GM19043 (cell line): ENCODE measurements at regions not wholly inside any gene's neighbourhood (a gene's known extent, or its start where the extent isn't known, plus 50 kb on each side); places are given as distances from the start of the nearest gene placed in this dataset.
A peak's percentile ranks its signal among the peaks of the same experiment; 100 is the strongest.

Experiments
- ATAC-seq: cut with Tn5 transposase; IDR thresholded peaks from one replicate; pipeline ENCODE4 v1.9.1; 2021; ENCODE audit warnings: low read depth; ENCODE audit not compliant: unreplicated experiment

DNA sequence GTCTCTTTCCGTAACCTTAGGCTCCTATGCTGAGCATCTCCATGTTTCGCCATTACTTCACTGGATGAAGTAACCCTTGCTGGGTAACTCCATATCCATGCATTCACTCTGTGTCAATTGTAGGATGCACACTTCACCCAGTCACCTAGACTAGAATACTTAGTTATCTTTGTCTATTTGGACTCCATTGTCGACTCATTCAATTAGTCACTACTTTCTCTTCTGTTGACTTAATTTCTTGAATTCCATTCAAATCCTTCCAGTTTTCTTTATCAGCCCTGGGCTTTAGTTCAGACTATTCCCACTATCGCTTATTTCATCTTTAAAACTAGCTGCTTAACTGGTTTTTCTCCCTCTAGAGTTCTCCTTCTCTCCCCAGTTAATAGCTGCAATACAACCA, 111.3 kb upstream of the TNS3 start:
- ATAC-seq = no peak

DNA sequence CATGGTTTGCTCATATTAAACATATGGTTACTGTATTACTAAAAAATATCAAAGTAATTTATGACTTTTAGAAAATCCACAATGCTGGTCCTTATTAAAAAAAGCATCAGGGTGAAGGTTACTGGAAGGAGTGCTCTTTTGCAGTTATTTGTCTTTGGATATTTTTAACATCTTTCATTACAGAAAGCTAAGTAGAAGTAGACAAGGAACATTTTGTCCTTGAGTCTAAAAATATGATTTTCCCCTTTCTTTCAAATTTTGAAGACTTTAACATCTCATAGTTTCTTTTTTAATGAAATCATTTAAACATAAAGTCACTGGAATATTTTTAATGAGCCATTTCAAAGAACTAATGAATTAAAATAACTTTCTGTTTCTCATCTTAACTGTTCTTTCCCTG, 110.1 kb upstream of the TNS3 start:
- no peak for ATAC-seq

GRCh38 chr7:47690902-47691558, 109.1 kb upstream of the TNS3 start:
- no peak for ATAC-seq

DNA sequence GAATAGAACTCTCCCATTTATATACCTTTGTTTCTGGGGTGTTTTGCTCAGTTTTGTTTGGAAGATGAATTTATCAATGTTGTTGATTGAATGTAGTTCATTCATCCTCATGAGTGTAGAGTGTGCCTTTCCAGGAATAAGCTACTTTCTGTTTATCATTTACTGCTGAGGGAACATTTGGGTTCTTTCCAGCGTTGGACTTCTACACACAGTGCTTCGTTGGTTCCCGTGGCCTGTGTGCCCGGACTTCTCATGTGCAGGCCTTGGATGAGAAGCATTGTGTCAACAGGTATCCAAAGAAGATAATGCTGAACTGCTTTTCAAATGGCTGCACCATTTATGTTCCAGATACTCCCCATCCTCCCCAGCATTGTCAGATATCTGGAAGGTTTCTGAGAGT, 107.6 kb upstream of the TNS3 start:
- no peak for ATAC-seq

DNA sequence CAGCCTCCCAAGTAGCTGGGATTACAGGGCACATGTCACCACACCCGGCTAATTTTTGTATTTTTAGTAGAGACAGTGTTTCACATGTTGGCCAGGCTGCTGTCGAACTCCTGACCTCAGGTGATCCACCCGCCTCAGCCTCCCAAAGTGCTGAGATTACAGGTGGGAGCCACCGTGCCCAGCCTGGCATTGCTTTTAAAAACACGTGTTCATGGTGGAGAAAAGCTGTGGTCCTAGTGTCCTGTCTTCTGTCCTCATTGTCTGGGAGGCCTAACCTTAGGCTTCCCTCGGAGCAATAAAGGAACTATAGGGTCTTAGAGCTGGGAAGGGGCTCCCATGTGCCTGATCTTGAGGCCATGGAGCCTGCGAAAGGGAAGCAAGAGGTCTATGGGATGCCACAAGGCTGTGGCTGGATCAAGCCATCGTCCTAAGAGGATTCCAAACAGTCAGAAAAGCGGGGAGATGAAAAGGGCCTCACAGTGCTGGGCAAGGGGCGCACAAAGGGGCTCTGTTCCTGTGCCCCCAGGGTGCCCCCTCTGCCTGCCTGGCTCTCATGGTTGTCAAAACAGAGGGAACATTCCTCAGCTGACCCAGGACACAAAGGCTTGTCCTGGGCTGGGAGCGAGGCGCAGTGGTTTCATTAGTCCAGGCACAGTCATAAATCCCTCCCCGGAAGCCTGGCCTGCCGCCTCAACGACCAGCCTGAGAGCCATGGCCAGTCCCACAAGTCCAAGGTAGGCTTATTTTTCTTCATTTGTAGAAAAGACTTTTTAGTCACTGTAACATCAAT, 106.6 kb upstream of the TNS3 start:
- ATAC-seq = no peak

DNA sequence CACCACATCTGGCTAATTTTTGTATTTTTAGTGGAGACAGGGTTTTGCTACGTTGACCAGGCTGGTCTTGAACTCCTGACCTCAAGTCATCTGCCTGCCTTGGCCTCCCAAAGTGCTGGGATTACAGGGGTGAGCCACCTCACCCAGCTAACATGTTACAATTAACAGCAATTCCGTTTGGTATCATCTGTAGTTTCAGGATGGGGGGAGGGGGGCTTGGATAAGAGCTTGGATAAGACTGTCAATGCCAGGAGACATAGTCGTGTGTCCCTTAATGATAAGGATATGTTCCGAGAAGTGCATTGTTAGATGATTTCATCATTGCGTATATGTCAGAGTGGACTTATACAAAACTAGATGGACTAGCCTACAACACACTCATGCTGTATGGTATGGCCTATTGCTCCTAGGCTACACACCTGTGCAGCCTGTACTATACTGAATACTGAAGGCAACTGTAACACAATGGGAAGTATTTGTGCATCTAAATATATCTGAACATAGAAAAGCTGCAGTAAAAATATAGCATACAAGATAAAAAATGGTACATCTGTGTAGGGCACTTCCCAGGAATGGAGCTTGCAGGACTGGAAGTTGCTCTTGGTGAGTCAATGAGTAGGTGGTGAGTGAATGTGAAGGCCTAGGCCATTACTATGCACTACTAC, 103.9 kb upstream of the TNS3 start:
- no peak for ATAC-seq

GRCh38 chr7:47685151-47685550, 103.2 kb upstream of the TNS3 start:
- no peak for ATAC-seq

DNA sequence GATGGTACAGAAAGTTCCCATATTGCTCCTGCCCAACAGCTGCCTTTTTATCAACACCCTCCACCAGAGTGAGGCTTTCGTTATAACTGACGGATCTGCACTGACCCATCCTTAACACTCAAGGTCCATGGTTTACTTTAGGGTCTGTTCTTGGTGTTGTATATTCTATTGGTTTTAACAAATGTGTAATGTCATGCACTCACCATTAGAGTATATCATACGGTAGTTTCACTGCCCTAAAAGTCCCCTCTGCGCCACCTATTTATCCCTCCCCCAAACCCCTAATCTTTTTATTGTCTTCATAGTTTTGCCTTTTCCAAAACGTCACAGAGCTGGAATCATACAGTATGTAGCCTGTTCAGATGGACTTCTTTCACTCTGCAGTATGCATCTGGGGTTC, 102.8 kb upstream of the TNS3 start:
- no peak for ATAC-seq

DNA sequence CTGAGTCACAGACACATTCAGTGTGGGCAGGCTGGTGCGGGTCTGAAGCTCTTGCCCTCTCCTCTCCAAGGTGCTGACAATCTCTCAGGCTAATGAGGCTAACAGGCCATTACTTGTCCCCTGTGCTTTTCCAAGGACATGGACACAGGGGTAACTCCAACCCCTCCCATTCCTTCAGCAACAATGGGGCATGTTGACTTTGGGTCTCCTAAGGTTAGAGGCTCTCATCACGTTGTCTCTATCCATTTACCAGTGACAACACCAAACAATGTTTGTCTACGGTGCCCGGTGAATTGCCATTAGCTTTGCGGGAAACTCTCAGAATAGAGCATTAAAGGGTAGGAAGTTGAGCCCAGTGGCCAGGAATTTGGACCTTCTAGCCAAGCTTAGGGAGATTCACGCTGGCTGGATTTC, 101.6 kb upstream of the TNS3 start:
- no peak for ATAC-seq

GRCh38 chr7:47682874-47683273, 101.0 kb upstream of the TNS3 start:
- no peak for ATAC-seq

DNA sequence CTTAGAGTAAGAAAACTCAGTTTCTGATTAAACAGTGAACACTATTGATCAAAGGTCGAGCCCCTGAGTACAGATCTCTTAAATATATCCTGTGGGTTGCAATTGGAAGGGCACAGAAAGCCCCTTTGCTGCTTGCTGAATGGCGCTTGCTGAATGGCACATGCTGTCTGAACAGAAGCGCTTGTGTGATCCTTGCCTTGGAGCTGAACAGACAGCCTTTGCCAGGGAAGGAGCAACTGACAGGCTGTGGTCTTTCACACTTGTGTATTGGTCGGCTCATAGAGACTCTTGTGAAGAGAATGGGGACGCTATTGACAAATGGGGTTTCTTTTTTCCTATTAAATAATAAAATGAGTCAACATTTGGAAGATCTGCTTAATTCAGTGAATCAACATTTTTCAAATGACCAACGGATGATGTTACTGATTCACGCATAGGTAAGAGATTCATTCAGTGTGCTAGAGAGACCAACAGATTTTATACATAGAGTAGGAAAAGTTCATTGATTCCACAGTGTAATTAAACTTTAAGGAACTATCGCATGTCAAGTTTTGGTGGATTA, 99.4 kb upstream of the TNS3 start:
- ATAC-seq = no peak

DNA sequence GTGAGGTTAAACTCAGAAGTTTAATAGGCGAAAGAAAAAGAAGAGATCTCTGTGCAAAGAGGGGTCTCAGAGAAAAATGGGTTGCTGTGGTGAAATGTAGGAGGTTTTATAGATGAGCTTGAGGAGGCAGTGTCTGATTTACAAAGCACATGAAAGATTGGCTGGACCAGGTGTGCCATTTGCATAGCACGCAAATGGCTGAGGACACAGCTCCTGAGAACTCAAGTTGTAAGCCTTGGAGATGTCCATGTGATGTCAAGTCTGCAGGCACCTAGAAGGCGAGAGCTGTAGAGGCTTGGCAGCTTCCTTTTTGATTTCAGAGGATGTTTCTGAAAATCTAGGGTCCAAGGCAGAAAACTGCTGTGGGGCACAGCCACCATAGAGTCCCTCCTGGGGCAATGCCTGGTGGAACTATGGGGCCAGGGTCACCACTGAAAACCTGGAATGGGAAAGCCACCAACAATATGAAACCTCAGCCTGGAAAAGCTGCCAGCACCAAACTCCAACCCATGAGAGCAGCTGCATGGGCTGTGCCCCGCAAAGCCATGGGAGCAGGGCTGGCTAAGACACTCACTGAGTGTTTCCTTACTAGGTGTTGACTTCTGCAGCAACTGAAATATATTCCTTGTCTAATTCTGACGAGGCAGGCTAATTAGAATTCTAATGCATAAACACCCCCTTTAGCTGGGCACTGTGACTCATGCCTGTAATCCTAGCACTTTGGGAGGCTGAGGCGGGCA, 96.9 kb upstream of the TNS3 start:
- no peak for ATAC-seq

DNA sequence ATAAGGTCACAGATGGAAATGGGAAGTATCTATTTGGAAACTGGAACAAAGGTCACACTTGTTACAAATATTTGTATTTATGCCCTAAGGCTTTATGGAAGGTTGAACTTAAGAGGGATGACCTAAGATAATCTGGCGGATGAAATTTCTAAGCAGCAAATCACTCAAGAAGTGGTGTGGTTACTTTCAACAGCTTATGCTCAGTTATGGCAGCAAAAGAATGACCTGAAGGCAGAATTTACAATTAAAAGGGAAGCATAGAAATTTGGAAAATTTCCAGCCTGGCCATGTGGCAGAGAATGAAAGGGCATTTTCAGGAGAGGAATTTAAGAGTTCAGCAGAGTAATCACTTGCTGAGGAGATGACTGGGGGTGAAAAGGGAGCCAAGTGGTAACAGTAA, 95.8 kb upstream of the TNS3 start:
- ATAC-seq = no peak

- no peak for ATAC-seq
These were observed 95.2 kb upstream of the TNS3 start for GRCh38 chr7:47677093-47677492.

GRCh38 chr7:47672977-47673381, 91.1 kb upstream of the TNS3 start:
- ATAC-seq = no peak

DNA sequence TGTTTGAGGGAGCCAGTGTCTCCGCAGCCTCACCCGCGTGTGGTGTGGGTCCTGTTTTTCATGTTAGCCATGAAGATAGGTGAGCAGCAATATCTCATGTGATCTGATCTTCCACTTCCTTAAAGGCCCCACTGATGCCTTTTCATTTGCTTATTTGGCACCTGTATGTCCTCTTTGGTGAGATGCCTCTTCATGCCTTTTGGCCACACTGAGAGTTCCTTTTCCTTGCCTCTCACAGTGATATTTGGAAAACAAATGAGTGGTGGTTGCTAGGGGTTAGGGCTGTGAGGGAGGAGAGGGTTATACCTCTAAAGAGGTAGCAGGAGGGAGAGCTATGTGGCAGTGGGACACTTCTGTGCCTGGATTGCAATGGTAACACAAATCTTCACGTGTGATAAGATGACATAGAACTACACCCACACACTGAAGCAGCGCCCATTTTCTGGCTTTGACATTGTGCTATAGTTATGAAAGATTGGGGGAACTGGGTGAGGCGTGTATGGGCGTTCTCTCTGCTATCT, 90.4 kb upstream of the TNS3 start:
- no peak for ATAC-seq

- ATAC-seq = no peak
These were observed 89.4 kb upstream of the TNS3 start for GRCh38 chr7:47671358-47671757.

GRCh38 chr7:47670729-47671128, 88.8 kb upstream of the TNS3 start:
- peak; percentile 73 for ATAC-seq

GRCh38 chr7:47669901-47670384, 88.0 kb upstream of the TNS3 start:
- no peak for ATAC-seq

GRCh38 chr7:47669178-47669891, 87.4 kb upstream of the TNS3 start:
- peak; percentile 81 for ATAC-seq
